Endothelial cell of umbilical vein (primary cell): ENCODE measurements at regions not wholly inside any gene's neighbourhood (a gene's known extent, or its start where the extent isn't known, plus 50 kb on each side); places are given as distances from the start of the nearest gene placed in this dataset.

Experiments used
- BruUV-seq: library from RNA; stranded (reverse); fragments of 400-500 nt; replicated peaks from 2 replicates; lab custom pipeline; 2021; lab: Mats Ljungman, UMichigan
- CTCF ChIA-PET: fragments of 300-600, 350-600 bp; sonication (Branson Sonifier 250); formaldehyde crosslinking; loops from one replicate; lab custom pipeline; 2021; ENCODE audit warnings: antibody characterized with exemption, inconsistent platforms; lab: Charles Lee
- POLR2A ChIA-PET: fragments of 300-600, 350-600 bp; sonication (Branson Sonifier 250); formaldehyde crosslinking; loops from one replicate; lab custom pipeline; 2021; ENCODE audit warnings: antibody characterized with exemption, inconsistent platforms; lab: Charles Lee
- DNase-seq: peaks from one replicate; pipeline ENCODE4 v3.0.0-alpha.2; 2011; ENCODE audit warnings: low read depth, low spot score
- FAIRE-seq: peaks from 2 replicates; lab custom pipeline; 2011; peaks lifted over from hg19 to GRCh38; lab: Jason Lieb, UNC
- H2AFZ ChIP-seq: 2 replicates; pipeline ENCODE4 v1.6.0; 2012; ENCODE audit warnings: low read depth, low read length, control low read depth, inconsistent platforms
- H3K27ac ChIP-seq: 2 replicates; pipeline ENCODE4 v1.5.1; 2011; ENCODE audit warnings: low read depth, mild to moderate bottlenecking, control low read depth, low read length, moderate library complexity; ENCODE audit not compliant: insufficient read depth
- H3K27me3 ChIP-seq, 2 experiments: 2 replicates each; pipeline versions ENCODE4 v1.6.0 to v1.6.1; 2011; ENCODE audit warnings: low read length in 2 of 2, mixed read lengths in 1 of 2; ENCODE audit not compliant: control insufficient read depth in 2 of 2, insufficient read depth in 2 of 2
- H3K36me3 ChIP-seq, 2 experiments: 2 replicates in 1 of 2; 3 replicates in 1 of 2; pipeline ENCODE4 v1.5.1; 2011; ENCODE audit warnings: low read length in 2 of 2, mild to moderate bottlenecking in 1 of 2, moderate library complexity in 1 of 2; ENCODE audit not compliant: control insufficient read depth in 2 of 2, insufficient read depth in 2 of 2; ENCODE audit errors: extremely low read depth in 1 of 2
- H3K4me1 ChIP-seq: 3 replicates; pipeline ENCODE4 v1.5.1; 2011; ENCODE audit warnings: mild to moderate bottlenecking, low read length; ENCODE audit not compliant: control insufficient read depth, insufficient read depth; ENCODE audit errors: extremely low read depth
- H3K4me2 ChIP-seq: 2 replicates; pipeline ENCODE4 v1.6.1; 2011; ENCODE audit warnings: low read length, control low read depth, mixed read lengths; ENCODE audit not compliant: insufficient read depth
- H3K4me3 ChIP-seq, 3 experiments: fragments of 200-600 bp in 1 of 3; sonication (generic), shearing (Covaris generic) in 1 of 3; replicated peaks in 1 of 3; 2 replicates each; pipeline ENCODE4 v1.5.1; 2011 to 2016; ENCODE audit warnings: control low read depth in 3 of 3, low read length in 3 of 3, mild to moderate bottlenecking in 2 of 3, inconsistent platforms in 1 of 3, low read depth in 1 of 3, moderate library complexity in 1 of 3; ENCODE audit not compliant: insufficient read depth in 1 of 3
- H3K79me2 ChIP-seq: 2 replicates; pipeline ENCODE4 v1.6.0; 2012; ENCODE audit warnings: low read length, inconsistent platforms; ENCODE audit not compliant: control insufficient read depth, insufficient read depth
- H3K9ac ChIP-seq: replicated peaks from 2 replicates; pipeline ENCODE3; 2011; ENCODE audit warnings: low read length, control low read depth; ENCODE audit not compliant: insufficient read depth; ENCODE audit errors: extremely low read depth
- H3K9me1 ChIP-seq: replicated peaks from 3 replicates; pipeline ENCODE4 v1.6.0; 2011; ENCODE audit warnings: mild to moderate bottlenecking, low read length; ENCODE audit not compliant: control insufficient read depth, insufficient read depth; ENCODE audit errors: extremely low read depth
- H3K9me3 ChIP-seq: replicated peaks from 2 replicates; pipeline ENCODE4 v1.5.1; 2012; ENCODE audit warnings: low read length, inconsistent platforms; ENCODE audit not compliant: control insufficient read depth, insufficient read depth
- H4K20me1 ChIP-seq: replicated peaks from 2 replicates; pipeline ENCODE3; 2011; ENCODE audit warnings: mild to moderate bottlenecking, low read length; ENCODE audit not compliant: control insufficient read depth, insufficient read depth; ENCODE audit errors: extremely low read depth
- CTCF ChIP-seq, 2 donors: IDR thresholded peaks; 1 replicate in 1 of 2; 2 replicates in 1 of 2; pipeline ENCODE4 v1.5.1; 2011; ENCODE audit warnings: low read length in 2 of 2, mild to moderate bottlenecking in 2 of 2, moderate library complexity in 2 of 2, control low read depth in 1 of 2, inconsistent platforms in 1 of 2, low read depth in 1 of 2; ENCODE audit not compliant: insufficient read depth in 1 of 2; ENCODE audit errors: extremely low read depth in 1 of 2
- EZH2 ChIP-seq: IDR thresholded peaks from 2 replicates; pipeline ENCODE4 v1.6.1; 2012; ENCODE audit warnings: borderline replicate concordance, low read depth, mild to moderate bottlenecking, moderate library complexity, low read length, inconsistent platforms; ENCODE audit not compliant: severe bottlenecking
- FOS ChIP-seq: IDR thresholded peaks from 2 replicates; pipeline ENCODE4 v1.6.1; 2011; ENCODE audit warnings: mild to moderate bottlenecking, low read length, moderate library complexity, borderline replicate concordance; ENCODE audit not compliant: insufficient read depth
- GATA2 ChIP-seq: IDR thresholded peaks from 2 replicates; pipeline ENCODE4 v1.7.0; 2011; ENCODE audit warnings: low read depth, mild to moderate bottlenecking, moderate library complexity, mixed read lengths, low read length; ENCODE audit not compliant: insufficient read length, insufficient read depth
- JUN ChIP-seq: IDR thresholded peaks from 2 replicates; pipeline ENCODE4 v1.6.1; 2011; ENCODE audit warnings: borderline replicate concordance, low read depth; ENCODE audit not compliant: insufficient read length, insufficient read depth
- MAX ChIP-seq: IDR thresholded peaks from 2 replicates; pipeline ENCODE4 v1.6.1; 2011; ENCODE audit not compliant: insufficient read depth, insufficient read length
- MYC ChIP-seq: IDR thresholded peaks from one replicate; pipeline ENCODE4 v1.6.1; 2011; ENCODE audit warnings: mild to moderate bottlenecking, low read depth, low read length
- POLR2A ChIP-seq: IDR thresholded peaks from 2 replicates; pipeline ENCODE4 v1.6.1; 2012; ENCODE audit warnings: low read depth, mild to moderate bottlenecking, control low read depth, low read length
- POLR2AphosphoS5 ChIP-seq: IDR thresholded peaks from 2 replicates; pipeline ENCODE4 v1.6.1; 2012; ENCODE audit warnings: low read depth, mild to moderate bottlenecking, control low read depth, low read length, moderate library complexity; ENCODE audit not compliant: insufficient read depth
- dilution Hi-C: fragments of 300-500 bp; cut with MboI; formaldehyde crosslinking; loops from one replicate; pipeline ENCODE4 v1.15.0; 2019; ENCODE audit warnings: low sequenced_read_pairs; ENCODE audit not compliant: extremely low pct_ligation_motif_present
- intact Hi-C: fragments of 100-400 bp; cut with micrococcal nuclease; formaldehyde crosslinking; loops from one replicate; pipeline ENCODE4 v1.10.0; 2022

- ChIA-PET CTCF (no interaction called here), POLR2A (no interaction called here)
- no peak overlapping the region for H3K27ac ChIP-seq
- H3K36me3 ChIP-seq, result no peaks in the 10 kb centered on the region
- no peaks in the 10 kb centered on the region for H4K20me1 ChIP-seq
- intact Hi-C loops, result no loop called here
- H3K9ac ChIP-seq, result no peak overlapping the region
- no peak overlapping the region for H3K4me3 ChIP-seq
- no peak for DNase-seq
- no peaks in the 10 kb centered on the region for H3K79me2 ChIP-seq
- H3K4me2 ChIP-seq, result no peak overlapping the region
- peaks cover under 1% of the 10 kb centered on the region for H3K9me3 ChIP-seq
- BruUV-seq, result no TSS peak
- no peak for FAIRE-seq
- no peaks in the 10 kb centered on the region for H3K4me1 ChIP-seq
- no peak overlapping the region for H2AFZ ChIP-seq
- H3K27me3 ChIP-seq, result no peaks in the 10 kb centered on the region
- dilution Hi-C loops, result no loop called here
- no peaks in the 10 kb centered on the region for H3K9me1 ChIP-seq
- no peak for TF ChIP-seq EZH2
- TF ChIP-seq MYC, result no peak
- TF ChIP-seq CTCF (IDR thresholded peaks at IDR 0.05; ENCODE audit: extremely low read depth in 1 of 2, insufficient read depth in 1 of 2, low read depth in 1 of 2, low read length in 2 of 2), result no peak
- no peak for TF ChIP-seq POLR2AphosphoS5
- no peak for TF ChIP-seq MAX
- TF ChIP-seq POLR2A, result no peak
- no peak for TF ChIP-seq GATA2
Measured at GRCh38 chr20:55646851-55647250, 358.5 kb downstream of the CBLN4 start.

GRCh38 chr20:55641497-55641896 is 363.8 kb downstream of the CBLN4 start:
- H3K27ac ChIP-seq, result no peak overlapping the region
- no peak overlapping the region for H3K9ac ChIP-seq
- H3K9me3 ChIP-seq, result peaks cover 4% of the 10 kb centered on the region
- H3K4me2 ChIP-seq, result no peak overlapping the region
- CTCF ChIA-PET, result no interaction called here
- no peaks in the 10 kb centered on the region for H3K9me1 ChIP-seq
- no peaks in the 10 kb centered on the region for H3K36me3 ChIP-seq
- TF ChIP-seq JUN (no peak), EZH2 (no peak), MAX (no peak), CTCF (IDR thresholded peaks at IDR 0.05; ENCODE audit: extremely low read depth in 1 of 2, insufficient read depth in 1 of 2, low read depth in 1 of 2, low read length in 2 of 2) (no peak), POLR2AphosphoS5 (no peak), MYC (no peak), POLR2A (no peak), FOS (no peak), GATA2 (no peak)
- no peaks in the 10 kb centered on the region for H4K20me1 ChIP-seq
- no peak overlapping the region for H2AFZ ChIP-seq
- DNase-seq (no peak), FAIRE-seq (no peak)
- POLR2A ChIA-PET, result no interaction called here
- no peaks in the 10 kb centered on the region for H3K27me3 ChIP-seq
- intact Hi-C loops, result no loop called here
- H3K4me3 ChIP-seq, result no peak overlapping the region
- BruUV-seq, result no TSS peak
- dilution Hi-C loops, result no loop called here
- H3K4me1 ChIP-seq, result no peaks in the 10 kb centered on the region
- H3K79me2 ChIP-seq, result no peaks in the 10 kb centered on the region
